Body of pancreas (tissue), 4 donors: ENCODE measurements at regions not wholly inside any gene's neighbourhood (a gene's known extent, or its start where the extent isn't known, plus 50 kb on each side); places are given as distances from the start of the nearest gene placed in this dataset.

ENCODE experiments used
- ATAC-seq: fragments of 150-250 bp; one replicate; pipeline ENCODE4 v1.9.1; 2016
- DNase-seq, 4 donors: peaks; one replicate each; pipeline ENCODE4 v3.0.0-alpha.2; 2019
- H3K27ac ChIP-seq, 4 donors: fragments of 200-600 bp; sonication (generic); 1 replicate in 3 of 4; 2 replicates in 1 of 4; pipeline versions ENCODE4 v1.5.1 to v1.6.1; 2016 to 2019; ENCODE audit warnings: mild to moderate bottlenecking in 1 of 4, mixed read lengths in 1 of 4, moderate library complexity in 1 of 4
- H3K27me3 ChIP-seq, 2 donors: fragments of 200-600 bp; sonication (generic); one replicate each; pipeline ENCODE4 v1.6.0; 2016; ENCODE audit warnings: mild to moderate bottlenecking in 1 of 2
- H3K36me3 ChIP-seq, 2 donors: fragments of 200-600 bp; sonication (generic); replicated peaks in 1 of 2; 2 replicates each; pipeline ENCODE4 v1.5.1; 2016; ENCODE audit warnings: low read depth in 2 of 2; ENCODE audit not compliant: insufficient read depth in 1 of 2
- H3K4me1 ChIP-seq: fragments of 200-600 bp; sonication (generic); one replicate; pipeline ENCODE4 v1.6.0; 2016
- H3K4me3 ChIP-seq, 2 donors: fragments of 200-600 bp; sonication (generic); 1 replicate in 1 of 2; 2 replicates in 1 of 2; pipeline ENCODE4 v1.5.1; 2016 to 2019
- H3K9me3 ChIP-seq, 3 donors: fragments of 200-600 bp; sonication (generic); 1 replicate in 2 of 3; 2 replicates in 1 of 3; pipeline ENCODE4 v1.5.1; 2016
- CTCF ChIP-seq, 7 experiments: fragments of 450-650 bp in 4 of 7; fragments of 200-600 bp in 3 of 7; sonication (generic) in 3 of 7; IDR thresholded peaks; one replicate each; pipeline ENCODE4 v1.5.1; 2016 to 2019; ENCODE audit warnings: antibody characterized with exemption in 7 of 7
- POLR2A ChIP-seq, 3 donors: fragments of 450-650 bp; IDR thresholded peaks; one replicate each; pipeline ENCODE4 v1.6.1; 2016; ENCODE audit warnings: antibody characterized with exemption in 3 of 3, mild to moderate bottlenecking in 2 of 3
- WGBS, 2 donors: methylation state at CpG; one replicate each; pipeline ENCODE4 v1.1.5; 2017; 5-methylcytosine and 5-hydroxymethylcytosine counted together
- intact Hi-C: fragments of 100-400 bp; cut with DNase I; formaldehyde crosslinking; loops from one replicate; pipeline ENCODE4 v1.15.1; 2023

DNA sequence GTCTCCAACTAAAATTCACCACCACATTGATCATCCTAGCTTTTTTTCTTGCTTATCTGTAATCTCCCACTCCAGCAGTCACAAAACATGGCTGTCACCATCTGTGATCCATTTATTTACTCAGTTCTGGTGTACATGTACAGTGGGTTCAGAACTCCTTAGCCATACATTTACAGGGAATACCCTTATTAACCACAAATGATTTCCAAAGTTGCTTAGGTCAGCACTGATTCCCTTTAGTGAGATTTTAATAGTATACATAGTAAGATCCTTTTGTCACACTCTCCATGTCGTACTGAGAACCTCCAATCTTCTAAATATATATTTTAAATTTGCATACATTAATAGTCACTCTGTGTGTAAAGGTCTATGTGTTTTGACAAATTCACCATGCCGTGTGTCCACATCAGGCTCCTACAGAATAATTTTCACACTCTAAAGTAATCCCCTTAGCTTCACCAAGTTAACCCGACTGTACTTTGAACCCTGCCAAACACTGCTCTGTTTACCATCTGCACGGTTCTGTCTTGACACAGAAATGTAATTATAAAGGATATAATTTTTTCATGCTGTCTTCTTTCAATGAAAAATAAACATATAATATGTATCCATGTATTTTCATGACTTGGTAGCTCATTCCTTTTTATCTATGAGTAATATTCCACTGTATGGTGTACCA is 473.6 kb upstream of the ZP4 start:
- no peak for ATAC-seq
- no peaks in the 10 kb centered on the region for H3K27me3 ChIP-seq
- TF ChIP-seq CTCF (IDR thresholded peaks at IDR 0.05) (no peak), POLR2A (IDR thresholded peaks at IDR 0.05) (no peak)
- peak in 1 of 4 donors; percentile 8 for DNase-seq
- H3K4me3 ChIP-seq: no peak overlapping the region
- 27 to 34% methylated on average over 4 of the region's 4 CpGs for WGBS, 2 donors
- no peaks in the 10 kb centered on the region for H3K36me3 ChIP-seq
- H3K27ac ChIP-seq: no peak overlapping the region
- intact Hi-C loops: no loop called here
- H3K9me3 ChIP-seq: no peaks in the 10 kb centered on the region
- H3K4me1 ChIP-seq: peaks cover 4% of the 10 kb centered on the region

DNA sequence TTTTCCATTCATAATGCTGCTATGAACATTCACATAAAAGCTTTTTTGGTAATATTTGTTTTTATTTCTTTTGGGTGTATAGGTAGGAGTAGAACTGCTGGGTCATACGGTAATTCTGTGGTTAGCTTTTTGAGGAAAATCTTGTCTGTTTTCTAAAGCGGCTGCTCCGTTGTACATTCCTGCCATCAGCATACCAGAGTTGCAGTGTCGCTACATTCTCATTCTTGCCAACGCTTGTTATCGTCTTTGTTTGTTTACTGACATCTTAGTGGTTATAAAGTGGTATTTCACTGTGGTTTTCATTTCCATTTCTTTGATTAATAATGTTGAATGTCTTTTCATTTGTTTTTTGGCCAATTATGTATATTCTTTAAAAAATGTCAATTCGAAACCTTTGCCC is 469.8 kb upstream of the ZP4 start:
- peaks cover 4% of the 10 kb centered on the region for H3K4me1 ChIP-seq
- ATAC-seq (no peak), DNase-seq (no peak)
- H3K4me3 ChIP-seq: no peak overlapping the region
- intact Hi-C loops: no loop called here
- TF ChIP-seq CTCF (IDR thresholded peaks at IDR 0.05): no peak
- no peak for TF ChIP-seq POLR2A (IDR thresholded peaks at IDR 0.05)
- no peaks in the 10 kb centered on the region for H3K27me3 ChIP-seq
- H3K9me3 ChIP-seq: no peaks in the 10 kb centered on the region
- H3K36me3 ChIP-seq: no peaks in the 10 kb centered on the region
- H3K27ac ChIP-seq: no peak overlapping the region
- 64 to 65% methylated on average over 7 of the region's 7 CpGs for WGBS, 2 donors

- ATAC-seq (no peak), DNase-seq (no peak)
- Histone ChIP-seq H3K4me1 (peaks cover 11% of the 10 kb centered on the region), H3K9me3 (no peaks in the 10 kb centered on the region), H3K36me3 (no peaks in the 10 kb centered on the region), H3K27ac (no peak overlapping the region), H3K4me3 (no peak overlapping the region), H3K27me3 (no peaks in the 10 kb centered on the region)
- WGBS, 2 donors: 84 to 91% methylated on average over 2 of the region's 2 CpGs
- TF ChIP-seq POLR2A (IDR thresholded peaks at IDR 0.05) (no peak), CTCF (IDR thresholded peaks at IDR 0.05) (no peak)
- intact Hi-C loops: no loop called here
These were observed 459.7 kb upstream of the ZP4 start for GRCh38 chr1:238350471-238350870.

- intact Hi-C loops: no loop called here
- WGBS, 2 donors: 21 to 32% methylated on average over 1 of the region's 1 CpG
- Histone ChIP-seq H3K27ac (peak overlapping the region in 1 of 4 donors; percentile 12), H3K4me1 (peaks cover 22% of the 10 kb centered on the region), H3K4me3 (no peak overlapping the region), H3K36me3 (no peaks in the 10 kb centered on the region), H3K9me3 (no peaks in the 10 kb centered on the region), H3K27me3 (no peaks in the 10 kb centered on the region)
- DNase-seq (no peak), ATAC-seq (no peak)
- no peak for TF ChIP-seq CTCF (IDR thresholded peaks at IDR 0.05)
These were observed 455.6 kb upstream of the ZP4 start for GRCh38 chr1:238346340-238346739.

DNA sequence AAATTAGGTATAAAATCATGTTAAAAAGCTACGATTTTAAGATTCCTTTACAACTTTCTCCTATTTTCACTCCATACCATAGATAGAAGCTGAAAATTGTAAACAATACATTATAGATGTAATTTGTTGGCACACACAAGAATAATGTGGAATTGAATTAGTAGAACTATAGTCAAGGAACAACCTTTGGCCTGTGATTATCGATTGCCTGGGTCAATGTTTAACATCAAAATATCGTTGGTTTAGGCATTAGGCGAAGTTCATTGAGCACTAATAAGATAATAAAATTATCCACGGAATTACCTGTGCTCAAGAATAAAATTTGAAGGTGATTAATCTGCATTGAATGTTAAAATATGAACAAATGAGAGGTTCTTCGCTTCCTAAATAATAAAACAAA is 455.1 kb upstream of the ZP4 start:
- no peak for ATAC-seq
- 23 to 25% methylated on average over 6 of the region's 6 CpGs for WGBS, 2 donors
- Histone ChIP-seq H3K27me3 (no peaks in the 10 kb centered on the region), H3K27ac (peak overlapping the region in 1 of 4 donors; percentile 12), H3K9me3 (no peaks in the 10 kb centered on the region), H3K4me1 (peaks cover 22% of the 10 kb centered on the region), H3K36me3 (no peaks in the 10 kb centered on the region), H3K4me3 (no peak overlapping the region)
- no peak for TF ChIP-seq CTCF (IDR thresholded peaks at IDR 0.05)
- no peak for TF ChIP-seq POLR2A (IDR thresholded peaks at IDR 0.05)
- intact Hi-C loops: no loop called here
- peak in 1 of 4 donors; percentile 10 for DNase-seq
